Panc1 (cell line): ENCODE measurements at regions not wholly inside any gene's neighbourhood (a gene's known extent, or its start where the extent isn't known, plus 50 kb on each side); places are given as distances from the start of the nearest gene placed in this dataset.

ENCODE experiments used
- CTCF ChIP-seq: fragments of 450-650 bp; IDR thresholded peaks from 2 replicates; pipeline ENCODE4 v1.5.1; 2017; ENCODE audit warnings: mild to moderate bottlenecking
- POLR2AphosphoS5 ChIP-seq: IDR thresholded peaks from 2 replicates; pipeline ENCODE4 v1.6.1; 2012; ENCODE audit warnings: mild to moderate bottlenecking, low read depth, low read length, moderate library complexity
- REST ChIP-seq, 2 experiments: IDR thresholded peaks; 2 replicates each; pipeline ENCODE4 v1.6.1; 2011 to 2012; ENCODE audit warnings: low read depth in 2 of 2, control low read depth in 1 of 2, low read length in 1 of 2, mild to moderate bottlenecking in 1 of 2, moderate library complexity in 1 of 2; ENCODE audit not compliant: insufficient read depth in 1 of 2
- SIN3A ChIP-seq: IDR thresholded peaks from 2 replicates; pipeline ENCODE4 v1.6.1; 2012; ENCODE audit warnings: low read depth, mild to moderate bottlenecking, low read length, moderate library complexity, borderline replicate concordance; ENCODE audit not compliant: insufficient read depth

GRCh38 chrX:117053260-117053659 lies 590.5 kb upstream of the CT83 start:
- TF ChIP-seq CTCF (no peak), SIN3A (no peak), POLR2AphosphoS5 (no peak), REST (IDR thresholded peaks at IDR 0.05; ENCODE audit: insufficient read depth in 1 of 2, low read depth in 2 of 2, low read length in 1 of 2) (no peak)
